SK-N-SH (cell line): ENCODE measurements at regions not wholly inside any gene's neighbourhood (a gene's known extent, or its start where the extent isn't known, plus 50 kb on each side); places are given as distances from the start of the nearest gene placed in this dataset.

Experiments used
- CTCF ChIA-PET: fragments of 300-600, 350-600 bp; formaldehyde crosslinking; extraction: SDS; loops from one replicate; lab custom pipeline; 2021; lab: Yijun Ruan, JAX
- POLR2A ChIA-PET: fragments of 350-600 bp; sonication (Branson Sonifier 250); formaldehyde crosslinking; extraction: SDS; loops from one replicate; lab custom pipeline; 2020; ENCODE audit warnings: antibody characterized with exemption, inconsistent platforms; lab: Yijun Ruan, JAX
- DNase-seq: peaks from one replicate; pipeline ENCODE4 v3.0.0; 2012
- H2AFZ ChIP-seq: fragments of 200-600 bp; sonication (generic); 2 replicates; pipeline ENCODE4 v1.8.1; 2016; ENCODE audit warnings: antibody characterized with exemption, mild to moderate bottlenecking, low read depth
- H3F3A ChIP-seq: fragments of 200-600 bp; sonication (generic); replicated peaks from 2 replicates; pipeline ENCODE3; 2016; ENCODE audit warnings: antibody characterized with exemption, mild to moderate bottlenecking; ENCODE audit not compliant: insufficient read depth
- H3K27ac ChIP-seq, 2 experiments: fragments of 200-500 bp in 1 of 2; fragments of 200-600 bp in 1 of 2; sonication (Bioruptor generic) in 1 of 2; sonication (generic), shearing (Covaris generic) in 1 of 2; 2 replicates each; pipeline versions ENCODE4 v1.5.1 to v1.6.1; 2014 to 2016; ENCODE audit warnings: low read depth in 2 of 2, inconsistent platforms in 1 of 2, low read length in 1 of 2, mild to moderate bottlenecking in 1 of 2, mixed read lengths in 1 of 2
- H3K27me3 ChIP-seq: fragments of 200-600 bp; sonication (generic), shearing (Covaris generic); 2 replicates; pipeline ENCODE4 v1.6.1; 2016; ENCODE audit warnings: mixed run types; ENCODE audit not compliant: insufficient read depth
- H3K36me3 ChIP-seq, 2 experiments: fragments of 200-500 bp in 1 of 2; fragments of 200-600 bp in 1 of 2; sonication (Bioruptor generic) in 1 of 2; sonication (generic) in 1 of 2; replicated peaks in 1 of 2; 2 replicates each; pipeline versions ENCODE3 to v1.5.1; 2014 to 2016; ENCODE audit warnings: low read length in 1 of 2, mild to moderate bottlenecking in 1 of 2; ENCODE audit not compliant: insufficient read depth in 2 of 2, control insufficient read depth in 1 of 2
- H3K4me1 ChIP-seq, 2 experiments: fragments of 200-500 bp in 1 of 2; fragments of 200-600 bp in 1 of 2; sonication (Bioruptor generic) in 1 of 2; sonication (generic), shearing (Covaris generic) in 1 of 2; 2 replicates each; pipeline versions ENCODE4 v1.5.1 to v1.6.1; 2014 to 2016; ENCODE audit warnings: low read depth in 1 of 2, low read length in 1 of 2, mixed run types in 1 of 2; ENCODE audit not compliant: insufficient read depth in 2 of 2, control insufficient read depth in 1 of 2
- H3K4me2 ChIP-seq: fragments of 200-600 bp; sonication (generic), shearing (Covaris generic); 2 replicates; pipeline ENCODE4 v1.6.1; 2017; ENCODE audit warnings: mixed run types
- H3K4me3 ChIP-seq, 2 experiments: fragments of 200-500 bp in 1 of 2; fragments of 200-600 bp in 1 of 2; sonication (Bioruptor generic) in 1 of 2; sonication (generic), shearing (Covaris generic) in 1 of 2; 2 replicates each; pipeline versions ENCODE4 v1.5.1 to v1.8.1; 2014 to 2016; ENCODE audit warnings: low read depth in 2 of 2, inconsistent platforms in 1 of 2, low read length in 1 of 2, mild to moderate bottlenecking in 1 of 2, mixed read lengths in 1 of 2, moderate library complexity in 1 of 2
- H3K79me2 ChIP-seq: fragments of 200-600 bp; sonication (generic); 2 replicates; pipeline ENCODE4 v1.8.1; 2017; ENCODE audit warnings: mild to moderate bottlenecking; ENCODE audit not compliant: insufficient read depth
- H3K9ac ChIP-seq: fragments of 200-600 bp; sonication (generic); 2 replicates; pipeline ENCODE4 v1.6.1; 2017; ENCODE audit warnings: mixed run types
- H3K9me2 ChIP-seq: fragments of 200-600 bp; sonication (generic); 2 replicates; pipeline ENCODE4 v1.6.1; 2017; ENCODE audit warnings: mixed run types
- H3K9me3 ChIP-seq: fragments of 200-600 bp; sonication (generic); 2 replicates; pipeline ENCODE4 v1.6.1; 2017; ENCODE audit warnings: mixed run types, mild to moderate bottlenecking, moderate library complexity
- H4K20me1 ChIP-seq: fragments of 200-600 bp; sonication (generic); 2 replicates; pipeline ENCODE4 v1.6.1; 2017; ENCODE audit warnings: mild to moderate bottlenecking, mixed run types; ENCODE audit not compliant: insufficient read depth
- CHD2 ChIP-seq: fragments of 150-350 bp; IDR thresholded peaks from 2 replicates; pipeline ENCODE4 v1.6.1; 2018; ENCODE audit warnings: low read length; ENCODE audit not compliant: partially characterized antibody
- EP300 ChIP-seq, 2 experiments: IDR thresholded peaks; 2 replicates each; pipeline versions ENCODE4 v1.4.0 to v1.6.1; 2012; ENCODE audit warnings: borderline replicate concordance in 1 of 2, low read depth in 1 of 2, low read length in 1 of 2
- EZH2phosphoT487 ChIP-seq: fragments of 200-600 bp; sonication (generic); IDR thresholded peaks from 2 replicates; pipeline ENCODE4 v1.6.1; 2017; ENCODE audit warnings: low read depth, mixed run types, mild to moderate bottlenecking, antibody characterized with exemption, moderate library complexity, borderline replicate concordance
- FOXM1 ChIP-seq: IDR thresholded peaks from 2 replicates; pipeline ENCODE4 v1.4.0; 2012; ENCODE audit warnings: low read depth, mild to moderate bottlenecking
- GABPA ChIP-seq: IDR thresholded peaks from 2 replicates; pipeline ENCODE4 v1.4.0; 2012; ENCODE audit warnings: low read depth, mild to moderate bottlenecking
- GATA2 ChIP-seq: sonication (generic); formaldehyde crosslinking; IDR thresholded peaks from 2 replicates; pipeline ENCODE4 v1.5.0; 2020; ENCODE audit warnings: mild to moderate bottlenecking, missing genetic modification reagents
- JUND ChIP-seq: IDR thresholded peaks from 2 replicates; pipeline ENCODE4 v1.4.0; 2012
- MEF2A ChIP-seq: IDR thresholded peaks from 2 replicates; pipeline ENCODE4 v1.4.0; 2012; ENCODE audit warnings: low read depth, borderline replicate concordance
- RAD21 ChIP-seq: IDR thresholded peaks from 2 replicates; pipeline ENCODE4 v1.6.1; 2012; ENCODE audit warnings: mild to moderate bottlenecking, low read length
- RFX5 ChIP-seq: IDR thresholded peaks from 2 replicates; pipeline ENCODE4 v1.6.1; 2012; ENCODE audit warnings: mild to moderate bottlenecking, improper control_type of control experiment, low read length
- SIN3A ChIP-seq: IDR thresholded peaks from 2 replicates; pipeline ENCODE4 v1.6.1; 2012; ENCODE audit warnings: low read depth, mild to moderate bottlenecking, low read length, moderate library complexity, borderline replicate concordance
- SMC3 ChIP-seq: IDR thresholded peaks from 2 replicates; pipeline ENCODE4 v1.6.1; 2012; ENCODE audit warnings: low read depth, low read length, improper control_type of control experiment
- TAF1 ChIP-seq: IDR thresholded peaks from 2 replicates; pipeline ENCODE4 v1.6.1; 2012; ENCODE audit warnings: low read depth, mild to moderate bottlenecking, low read length, moderate library complexity, borderline replicate concordance
- WGBS: methylation state at CpG from one replicate; pipeline ENCODE4 v1.1.6; 2017; ENCODE audit warnings: low lambda C conversion rate; 5-methylcytosine and 5-hydroxymethylcytosine counted together
- TF ChIP-seq, protein P1 (sequence below): IDR thresholded peaks from 2 replicates; pipeline ENCODE4 v1.4.0; 2012; ENCODE audit warnings: low read depth
- TF ChIP-seq, protein P2 (sequence below): IDR thresholded peaks from 2 replicates; pipeline ENCODE4; 2012
- TF ChIP-seq, protein P3 (sequence below): fragments of 150-350 bp; IDR thresholded peaks from 2 replicates; pipeline ENCODE4 v1.6.1; 2017; ENCODE audit warnings: antibody characterized with exemption, low read length, low read depth, borderline replicate concordance

DNA sequence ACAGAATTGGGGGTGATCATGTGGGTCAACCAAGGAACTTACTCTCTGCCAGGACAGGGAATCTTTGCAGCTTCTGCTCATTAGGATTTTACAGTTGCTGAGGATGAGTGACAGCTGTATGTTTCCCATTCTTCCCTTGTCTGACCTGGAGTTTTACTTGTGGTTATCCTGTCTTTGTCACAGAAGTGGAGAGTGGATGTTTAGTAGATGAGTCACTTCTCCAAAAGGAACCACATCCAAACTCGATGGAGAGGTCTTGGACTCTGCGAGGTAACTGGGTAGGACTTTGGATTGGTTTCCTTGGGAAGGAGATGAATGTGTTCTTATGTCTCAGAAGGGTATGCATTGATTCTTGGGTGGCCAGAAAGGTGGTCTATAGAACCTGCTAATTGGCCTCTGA is 53.8 kb upstream of the USP44 start:
- H3K27ac ChIP-seq: no peak overlapping the region
- H3F3A ChIP-seq: no peaks in the 10 kb centered on the region
- WGBS: 34% methylated on average over 2 of the region's 2 CpGs
- no peak overlapping the region for H3K9ac ChIP-seq
- H3K79me2 ChIP-seq: no peaks in the 10 kb centered on the region
- H2AFZ ChIP-seq: no peak overlapping the region
- no peaks in the 10 kb centered on the region for H3K36me3 ChIP-seq
- ChIA-PET CTCF (interaction anchor here (1.0 kb wide), 1 partner anchor 22 kb away, joined by 3 read pairs; no protein-coding TSS in a partner anchor), POLR2A (no interaction called here)
- H3K9me3 ChIP-seq: no peaks in the 10 kb centered on the region
- TF ChIP-seq, protein P1, sequence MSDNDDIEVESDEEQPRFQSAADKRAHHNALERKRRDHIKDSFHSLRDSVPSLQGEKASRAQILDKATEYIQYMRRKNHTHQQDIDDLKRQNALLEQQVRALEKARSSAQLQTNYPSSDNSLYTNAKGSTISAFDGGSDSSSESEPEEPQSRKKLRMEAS: no peak
- no peak for TF ChIP-seq GATA2 (CRISPR knock-in tag)
- TF ChIP-seq, protein P2, sequence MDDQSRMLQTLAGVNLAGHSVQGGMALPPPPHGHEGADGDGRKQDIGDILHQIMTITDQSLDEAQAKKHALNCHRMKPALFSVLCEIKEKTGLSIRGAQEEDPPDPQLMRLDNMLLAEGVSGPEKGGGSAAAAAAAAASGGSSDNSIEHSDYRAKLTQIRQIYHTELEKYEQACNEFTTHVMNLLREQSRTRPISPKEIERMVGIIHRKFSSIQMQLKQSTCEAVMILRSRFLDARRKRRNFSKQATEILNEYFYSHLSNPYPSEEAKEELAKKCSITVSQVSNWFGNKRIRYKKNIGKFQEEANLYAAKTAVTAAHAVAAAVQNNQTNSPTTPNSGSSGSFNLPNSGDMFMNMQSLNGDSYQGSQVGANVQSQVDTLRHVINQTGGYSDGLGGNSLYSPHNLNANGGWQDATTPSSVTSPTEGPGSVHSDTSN: peak; percentile 28; the same call in 1 of the 2 replicates
- H3K4me1 ChIP-seq: no peaks in the 10 kb centered on the region
- H3K4me2 ChIP-seq: no peak overlapping the region
- H4K20me1 ChIP-seq: no peaks in the 10 kb centered on the region
- no peak for DNase-seq
- no peak overlapping the region for H3K4me3 ChIP-seq
- H3K9me2 ChIP-seq: no peaks in the 10 kb centered on the region
- no peaks in the 10 kb centered on the region for H3K27me3 ChIP-seq

DNA sequence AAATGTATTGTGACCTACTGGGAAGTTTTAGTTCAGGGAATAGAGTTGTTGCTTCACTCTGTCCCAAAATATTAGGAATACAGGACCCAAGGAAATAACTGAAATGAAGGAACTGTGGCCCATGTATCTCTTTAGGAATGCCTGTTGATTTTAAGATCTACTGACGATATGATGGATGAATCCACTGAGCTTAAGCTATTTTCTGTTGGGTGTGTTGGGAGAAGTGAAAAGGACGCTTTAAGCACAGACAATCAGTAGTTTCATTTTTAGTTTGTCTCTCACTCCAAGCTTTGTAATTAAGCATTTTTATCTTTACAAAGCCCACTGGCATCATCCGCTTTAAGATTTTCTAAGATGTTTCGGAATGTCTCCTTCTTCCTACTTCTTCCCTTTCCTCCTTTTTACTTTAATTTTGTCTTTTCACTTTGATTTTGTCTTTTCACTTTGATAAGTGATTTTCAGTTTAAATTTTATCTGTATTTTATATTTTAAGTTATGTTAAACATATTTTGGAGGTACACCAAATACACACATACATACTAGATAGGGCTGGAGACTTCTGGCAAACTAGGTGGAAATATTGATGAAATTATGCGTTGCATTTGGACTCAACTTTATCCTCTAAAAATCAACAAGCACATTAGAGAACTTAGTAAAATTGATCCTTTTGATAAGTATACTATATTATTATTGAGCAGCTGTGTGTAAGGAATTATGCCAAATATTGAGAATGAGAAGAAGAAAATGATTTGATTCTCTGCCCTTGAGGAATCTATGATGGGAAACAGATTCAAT is 52.3 kb upstream of the USP44 start:
- 68% methylated on average over 5 of the region's 5 CpGs for WGBS
- H3K9ac ChIP-seq: no peak overlapping the region
- CTCF ChIA-PET: interaction anchor here (1.6 kb wide), 1 partner anchor 20 kb away, joined by 3 read pairs; no protein-coding TSS in a partner anchor

More for the DNA sequence above, 52.3 kb upstream of the USP44 start:
- Histone ChIP-seq H3K9me3 (no peaks in the 10 kb centered on the region), H3K9me2 (no peaks in the 10 kb centered on the region), H3F3A (no peaks in the 10 kb centered on the region), H3K36me3 (no peaks in the 10 kb centered on the region), H4K20me1 (no peaks in the 10 kb centered on the region), H3K27me3 (no peaks in the 10 kb centered on the region), H3K4me3 (no peak overlapping the region), H2AFZ (no peak overlapping the region), H3K27ac (no peak overlapping the region), H3K4me2 (no peak overlapping the region), H3K79me2 (no peaks in the 10 kb centered on the region), H3K4me1 (no peaks in the 10 kb centered on the region)
- no peak for DNase-seq
- TF ChIP-seq, protein P3, sequence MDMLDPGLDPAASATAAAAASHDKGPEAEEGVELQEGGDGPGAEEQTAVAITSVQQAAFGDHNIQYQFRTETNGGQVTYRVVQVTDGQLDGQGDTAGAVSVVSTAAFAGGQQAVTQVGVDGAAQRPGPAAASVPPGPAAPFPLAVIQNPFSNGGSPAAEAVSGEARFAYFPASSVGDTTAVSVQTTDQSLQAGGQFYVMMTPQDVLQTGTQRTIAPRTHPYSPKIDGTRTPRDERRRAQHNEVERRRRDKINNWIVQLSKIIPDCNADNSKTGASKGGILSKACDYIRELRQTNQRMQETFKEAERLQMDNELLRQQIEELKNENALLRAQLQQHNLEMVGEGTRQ: no peak
- no peak for TF ChIP-seq RFX5
- TF ChIP-seq RAD21: no peak
- no peak for TF ChIP-seq GABPA
- no peak for TF ChIP-seq TAF1
- no peak for TF ChIP-seq EZH2phosphoT487
- TF ChIP-seq JUND: no peak
- no peak for TF ChIP-seq FOXM1
- no peak for TF ChIP-seq MEF2A
- no peak for TF ChIP-seq SIN3A
- no peak for TF ChIP-seq SMC3
- TF ChIP-seq CHD2: no peak
- TF ChIP-seq, protein P2: no peak
- TF ChIP-seq EP300 (IDR thresholded peaks at IDR 0.05; ENCODE audit: borderline replicate concordance in 1 of 2, low read depth in 1 of 2, low read length in 1 of 2): no peak
- POLR2A ChIA-PET: no interaction called here
